ENCODE measurements at regions not wholly inside any gene's neighbourhood (a gene's known extent, or its start where the extent isn't known, plus 50 kb on each side); places are given as distances from the start of the nearest gene placed in this dataset.

DNA sequence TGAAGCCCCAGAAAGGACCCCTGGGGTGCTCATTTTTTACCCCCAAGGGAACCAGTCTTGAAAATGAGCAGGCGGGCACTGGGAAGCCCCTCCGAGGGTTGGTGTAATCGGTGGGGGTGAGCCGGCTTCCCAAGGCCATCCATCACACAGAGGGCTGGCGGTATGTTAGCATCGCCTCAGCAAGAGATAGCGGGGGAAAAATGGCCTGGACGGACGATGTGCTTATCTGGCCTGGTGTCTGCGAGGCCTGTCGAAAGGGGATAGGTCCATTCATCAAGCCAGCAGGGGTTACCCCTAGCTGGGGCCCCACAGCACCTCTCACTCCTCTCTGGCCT, 188.9 kb downstream of the IRF8 start:
- H3K27ac ChIP-seq (ENCODE audit: low read depth, low read length), result no peak overlapping the region

DNA sequence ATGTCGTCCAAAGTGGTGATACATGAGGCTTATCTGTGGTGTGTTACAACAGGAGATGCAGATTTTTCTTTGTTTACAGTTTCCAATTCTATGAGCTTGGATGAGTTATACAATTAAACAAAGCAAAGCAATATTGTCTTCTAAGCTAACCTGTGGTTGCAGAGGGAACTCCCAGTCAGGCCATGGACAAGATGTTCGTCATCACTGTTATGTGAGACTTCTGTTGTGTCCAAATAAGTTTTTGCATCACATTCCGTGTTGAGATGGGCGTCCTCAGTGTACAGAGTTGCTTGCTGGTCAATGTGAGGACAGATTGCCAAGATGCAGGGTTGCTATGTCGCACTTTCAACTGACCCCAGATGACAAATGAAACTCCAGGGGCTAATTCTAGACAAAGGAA, 189.3 kb downstream of the IRF8 start:
- Histone ChIP-seq H3K4me3 (ENCODE audit: low read length) (no peak overlapping the region), H3K27ac (ENCODE audit: low read depth, low read length) (no peak overlapping the region), H3K4me1 (ENCODE audit: insufficient read depth, low read length) (0 out of 2 replicates have a peak, but pooled peaks cover 3% of the 10 kb centered on the region), H3K9ac (ENCODE audit: low read depth, low read length) (no peak overlapping the region), H3K9me3 (ENCODE audit: insufficient read depth, low read depth, low read length) (no peaks in the 10 kb centered on the region), H3K36me3 (ENCODE audit: insufficient read depth, low read length) (no peaks in the 10 kb centered on the region), H3K27me3 (ENCODE audit: insufficient read depth, low read length) (no peaks in the 10 kb centered on the region)
- WGBS, result 92% methylated on average over 5 of the region's 5 CpGs

More for the DNA sequence above, 188.9 kb downstream of the IRF8 start:
- Histone ChIP-seq H3K9ac (ENCODE audit: low read depth, low read length) (no peak overlapping the region), H3K9me3 (ENCODE audit: insufficient read depth, low read depth, low read length) (no peaks in the 10 kb centered on the region), H3K36me3 (ENCODE audit: insufficient read depth, low read length) (no peaks in the 10 kb centered on the region), H3K27me3 (ENCODE audit: insufficient read depth, low read length) (no peaks in the 10 kb centered on the region), H3K4me3 (ENCODE audit: low read length) (no peak overlapping the region), H3K4me1 (ENCODE audit: insufficient read depth, low read length) (0 out of 2 replicates have a peak, but pooled peaks cover 3% of the 10 kb centered on the region)
- WGBS, result 90% methylated on average over 11 of the region's 11 CpGs

DNA sequence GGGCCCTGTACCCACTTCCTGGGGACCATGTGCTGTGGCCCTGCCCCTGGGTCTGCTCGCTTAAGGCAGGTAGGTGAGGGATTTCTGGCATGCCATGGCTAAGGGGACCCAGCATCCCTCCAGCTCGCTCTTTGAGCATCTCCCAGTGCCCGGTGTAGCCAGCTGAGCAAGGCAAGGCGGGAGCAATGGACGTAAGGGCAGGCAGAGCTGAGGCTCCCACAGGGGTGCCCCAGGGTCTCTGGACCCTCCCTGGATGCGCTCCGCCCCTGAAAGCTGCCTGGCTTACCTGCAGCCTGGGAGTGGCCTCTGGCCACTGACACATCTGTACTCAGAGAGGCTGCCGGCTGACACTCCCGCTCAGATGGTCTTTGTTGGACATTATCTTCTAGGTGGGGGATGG, 189.9 kb downstream of the IRF8 start:
- Histone ChIP-seq H3K9ac (ENCODE audit: low read depth, low read length) (no peak overlapping the region), H3K9me3 (ENCODE audit: insufficient read depth, low read depth, low read length) (no peaks in the 10 kb centered on the region), H3K36me3 (ENCODE audit: insufficient read depth, low read length) (no peaks in the 10 kb centered on the region), H3K27ac (ENCODE audit: low read depth, low read length) (no peak overlapping the region), H3K27me3 (ENCODE audit: insufficient read depth, low read length) (no peaks in the 10 kb centered on the region), H3K4me3 (ENCODE audit: low read length) (no peak overlapping the region), H3K4me1 (ENCODE audit: insufficient read depth, low read length) (0 out of 2 replicates have a peak, but pooled peaks cover 3% of the 10 kb centered on the region)
- WGBS, result 89% methylated on average over 9 of the region's 9 CpGs

DNA sequence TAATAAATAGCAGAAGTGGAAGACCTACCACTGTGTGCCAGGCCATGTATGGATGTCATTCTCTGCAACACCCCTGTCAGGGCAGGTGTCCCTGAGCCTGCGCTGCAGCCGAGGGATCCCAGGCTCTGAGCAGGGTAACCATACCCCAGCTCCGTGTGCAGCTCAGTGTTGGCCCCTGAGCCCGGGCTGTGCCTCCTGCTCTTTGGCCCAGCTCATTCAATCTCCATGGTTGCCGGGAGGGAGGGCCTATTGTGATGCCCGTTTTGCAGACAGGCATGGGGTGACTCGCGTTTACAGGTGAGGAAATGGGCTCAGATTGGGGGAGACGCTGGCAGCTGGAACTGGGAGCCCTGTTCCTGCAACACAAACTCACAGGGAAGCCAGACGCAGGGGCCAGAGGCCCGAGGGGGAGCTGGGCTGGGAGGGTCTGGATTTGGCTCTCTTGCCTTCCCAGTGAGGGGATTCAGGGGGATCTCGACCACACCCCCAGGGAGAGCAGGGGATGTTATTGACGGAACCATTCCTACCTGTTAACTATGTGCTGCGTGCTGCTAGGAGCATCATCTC, 190.5 kb downstream of the IRF8 start:
- 88% methylated on average over 14 of the region's 14 CpGs for WGBS
- Histone ChIP-seq H3K36me3 (ENCODE audit: insufficient read depth, low read length) (no peaks in the 10 kb centered on the region), H3K27me3 (ENCODE audit: insufficient read depth, low read length) (no peaks in the 10 kb centered on the region), H3K4me3 (ENCODE audit: low read length) (no peak overlapping the region), H3K9ac (ENCODE audit: low read depth, low read length) (no peak overlapping the region), H3K27ac (ENCODE audit: low read depth, low read length) (no peak overlapping the region), H3K4me1 (ENCODE audit: insufficient read depth, low read length) (0 out of 2 replicates have a peak, but pooled peaks cover 3% of the 10 kb centered on the region), H3K9me3 (ENCODE audit: insufficient read depth, low read depth, low read length) (no peaks in the 10 kb centered on the region)

DNA sequence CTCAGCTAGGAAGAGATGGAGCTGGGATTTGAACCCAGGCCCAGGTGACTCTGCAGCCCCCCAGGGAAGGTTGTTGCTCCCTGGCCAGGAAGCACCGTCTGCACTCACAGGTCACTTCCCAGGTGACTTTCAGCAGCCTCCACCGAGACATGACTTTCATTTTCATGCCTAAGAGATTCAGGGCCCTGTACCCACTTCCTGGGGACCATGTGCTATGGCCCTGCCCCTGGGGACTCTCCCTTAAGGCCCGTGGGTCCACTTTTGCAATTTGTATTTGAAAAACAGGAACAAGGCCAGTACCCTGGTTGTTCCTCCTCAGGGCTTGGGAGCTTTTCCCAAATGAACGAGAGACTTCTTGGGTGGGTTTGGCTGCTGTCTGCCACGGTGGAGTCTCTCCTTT, 191.0 kb downstream of the IRF8 start:
- Histone ChIP-seq H3K9me3 (ENCODE audit: insufficient read depth, low read depth, low read length) (no peaks in the 10 kb centered on the region), H3K27ac (ENCODE audit: low read depth, low read length) (no peak overlapping the region), H3K4me1 (ENCODE audit: insufficient read depth, low read length) (0 out of 2 replicates have a peak, but pooled peaks cover 3% of the 10 kb centered on the region), H3K9ac (ENCODE audit: low read depth, low read length) (no peak overlapping the region), H3K4me3 (ENCODE audit: low read length) (no peak overlapping the region), H3K27me3 (ENCODE audit: insufficient read depth, low read length) (no peaks in the 10 kb centered on the region), H3K36me3 (ENCODE audit: insufficient read depth, low read length) (no peaks in the 10 kb centered on the region)
- WGBS, result 91% methylated on average over 5 of the region's 5 CpGs

DNA sequence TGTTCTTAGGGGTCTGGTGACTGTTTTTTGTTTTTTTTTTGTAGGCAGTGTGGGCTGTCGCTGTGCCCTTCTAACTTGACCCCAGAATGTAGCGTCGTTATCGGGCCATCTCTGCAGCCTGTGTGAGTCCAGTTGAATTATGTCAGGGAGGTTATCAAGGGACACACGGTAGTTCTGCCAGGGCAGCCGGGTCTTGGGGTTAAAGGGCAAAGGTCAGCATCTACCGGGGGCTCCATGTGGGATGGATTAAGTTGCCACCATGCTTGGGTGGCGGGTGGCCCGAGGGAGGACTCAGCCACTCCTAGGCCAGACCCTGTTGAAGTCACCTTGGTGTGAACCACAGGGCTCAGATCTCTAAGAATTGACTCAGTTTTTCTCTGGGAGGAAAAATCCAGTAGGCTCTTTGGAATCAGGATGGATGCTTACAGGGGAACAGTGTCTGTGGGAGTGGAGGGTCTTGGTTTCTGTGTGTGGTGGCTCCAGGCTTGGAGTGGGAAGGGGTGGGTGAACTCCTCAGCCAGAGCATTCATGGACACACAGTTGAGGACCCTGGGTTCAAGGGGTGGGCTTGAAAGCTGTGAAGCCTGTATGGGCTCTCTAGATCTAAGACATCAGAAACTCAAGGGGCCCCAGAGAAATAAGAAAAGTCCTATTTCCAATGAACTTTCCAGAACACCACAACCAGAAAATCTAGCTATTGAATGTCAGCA, 191.7 kb downstream of the IRF8 start:
- Histone ChIP-seq H3K36me3 (ENCODE audit: insufficient read depth, low read length) (no peaks in the 10 kb centered on the region), H3K27me3 (ENCODE audit: insufficient read depth, low read length) (no peaks in the 10 kb centered on the region), H3K27ac (ENCODE audit: low read depth, low read length) (no peak overlapping the region), H3K9ac (ENCODE audit: low read depth, low read length) (no peak overlapping the region), H3K4me3 (ENCODE audit: low read length) (no peak overlapping the region), H3K4me1 (ENCODE audit: insufficient read depth, low read length) (0 out of 2 replicates have a peak, but pooled peaks cover 3% of the 10 kb centered on the region), H3K9me3 (ENCODE audit: insufficient read depth, low read depth, low read length) (no peaks in the 10 kb centered on the region)
- WGBS, result 92% methylated on average over 9 of the region's 9 CpGs

DNA sequence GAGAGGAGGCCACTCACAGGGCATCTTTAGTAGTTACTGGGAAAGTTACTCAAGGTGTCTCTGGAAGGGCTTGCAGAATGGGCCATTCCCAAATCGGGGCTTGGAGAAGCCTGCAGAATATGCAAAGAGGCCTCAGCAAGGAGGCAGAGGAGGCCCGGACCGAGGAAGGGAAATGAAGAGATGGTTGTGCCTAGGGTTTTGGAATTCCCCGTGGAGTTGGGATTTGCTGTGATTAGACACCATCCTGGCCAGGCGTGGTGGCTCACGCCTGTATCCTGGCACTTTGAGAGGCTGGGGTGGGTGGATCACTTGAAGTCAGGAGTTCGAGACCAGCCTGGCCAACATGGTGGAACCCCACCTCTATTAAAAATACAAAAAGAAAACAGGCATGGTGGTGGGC, 193.0 kb downstream of the IRF8 start:
- H3K36me3 ChIP-seq (ENCODE audit: insufficient read depth, low read length), result no peaks in the 10 kb centered on the region
- H3K4me1 ChIP-seq (ENCODE audit: insufficient read depth, low read length), result 0 out of 2 replicates have a peak, but pooled peaks cover 3% of the 10 kb centered on the region
- 90% methylated on average over 6 of the region's 7 CpGs for WGBS
- no peak overlapping the region for H3K4me3 ChIP-seq (ENCODE audit: low read length)
- no peaks in the 10 kb centered on the region for H3K27me3 ChIP-seq (ENCODE audit: insufficient read depth, low read length)
- no peaks in the 10 kb centered on the region for H3K9me3 ChIP-seq (ENCODE audit: insufficient read depth, low read depth, low read length)
- H3K9ac ChIP-seq (ENCODE audit: low read depth, low read length), result no peak overlapping the region
- H3K27ac ChIP-seq (ENCODE audit: low read depth, low read length), result no peak overlapping the region

DNA sequence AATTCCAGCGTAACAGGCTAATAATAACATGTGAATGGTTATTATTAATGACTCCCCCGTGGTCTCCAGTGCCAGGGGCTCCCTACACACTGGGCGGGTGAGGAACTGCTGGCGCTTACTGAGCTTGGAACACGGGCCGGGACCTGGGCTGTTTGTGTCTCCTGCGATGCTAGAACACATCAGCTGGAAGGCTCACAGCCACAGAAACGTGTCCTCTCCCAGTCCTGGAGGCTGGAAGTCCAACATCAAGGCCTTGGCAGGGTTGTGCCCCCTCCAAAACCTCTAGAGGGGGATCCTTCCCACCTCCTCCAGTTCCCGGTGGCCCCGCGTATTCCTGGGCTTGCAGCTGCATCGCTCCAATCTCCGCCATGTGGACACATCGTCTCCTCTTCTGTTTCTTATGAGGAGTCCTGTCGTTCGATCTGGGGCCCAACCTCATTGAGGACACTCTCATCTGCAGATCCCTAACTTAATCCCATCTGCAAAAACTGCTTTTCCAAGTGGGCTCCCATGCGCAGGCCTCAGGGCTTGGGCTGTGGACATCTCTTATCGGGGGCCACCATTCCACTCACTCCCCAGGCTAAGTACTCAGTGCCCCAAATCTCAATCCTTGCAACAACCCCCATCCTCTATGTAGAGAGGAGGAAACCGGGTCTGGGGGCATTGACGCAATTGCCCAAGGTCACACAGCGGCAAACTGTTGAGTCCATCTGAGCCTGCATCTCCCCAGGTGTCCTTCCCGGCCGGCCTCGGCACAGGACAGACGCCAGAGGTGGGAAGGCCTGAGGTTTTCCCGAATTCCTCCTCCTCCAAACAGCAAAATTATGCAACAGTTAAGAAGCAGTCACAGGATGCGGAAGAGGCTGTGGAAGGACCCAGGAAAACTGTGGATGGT, 193.9 kb downstream of the IRF8 start:
- no peaks in the 10 kb centered on the region for H3K9me3 ChIP-seq (ENCODE audit: insufficient read depth, low read depth, low read length)
- WGBS, result 88% methylated on average over 27 of the region's 27 CpGs
- H3K4me3 ChIP-seq (ENCODE audit: low read length), result no peak overlapping the region
- no peaks in the 10 kb centered on the region for H3K36me3 ChIP-seq (ENCODE audit: insufficient read depth, low read length)
- H3K4me1 ChIP-seq (ENCODE audit: insufficient read depth, low read length), result 0 out of 2 replicates have a peak, but pooled peaks cover 3% of the 10 kb centered on the region
- no peak overlapping the region for H3K9ac ChIP-seq (ENCODE audit: low read depth, low read length)
- H3K27me3 ChIP-seq (ENCODE audit: insufficient read depth, low read length), result no peaks in the 10 kb centered on the region
- H3K27ac ChIP-seq (ENCODE audit: low read depth, low read length), result no peak overlapping the region

DNA sequence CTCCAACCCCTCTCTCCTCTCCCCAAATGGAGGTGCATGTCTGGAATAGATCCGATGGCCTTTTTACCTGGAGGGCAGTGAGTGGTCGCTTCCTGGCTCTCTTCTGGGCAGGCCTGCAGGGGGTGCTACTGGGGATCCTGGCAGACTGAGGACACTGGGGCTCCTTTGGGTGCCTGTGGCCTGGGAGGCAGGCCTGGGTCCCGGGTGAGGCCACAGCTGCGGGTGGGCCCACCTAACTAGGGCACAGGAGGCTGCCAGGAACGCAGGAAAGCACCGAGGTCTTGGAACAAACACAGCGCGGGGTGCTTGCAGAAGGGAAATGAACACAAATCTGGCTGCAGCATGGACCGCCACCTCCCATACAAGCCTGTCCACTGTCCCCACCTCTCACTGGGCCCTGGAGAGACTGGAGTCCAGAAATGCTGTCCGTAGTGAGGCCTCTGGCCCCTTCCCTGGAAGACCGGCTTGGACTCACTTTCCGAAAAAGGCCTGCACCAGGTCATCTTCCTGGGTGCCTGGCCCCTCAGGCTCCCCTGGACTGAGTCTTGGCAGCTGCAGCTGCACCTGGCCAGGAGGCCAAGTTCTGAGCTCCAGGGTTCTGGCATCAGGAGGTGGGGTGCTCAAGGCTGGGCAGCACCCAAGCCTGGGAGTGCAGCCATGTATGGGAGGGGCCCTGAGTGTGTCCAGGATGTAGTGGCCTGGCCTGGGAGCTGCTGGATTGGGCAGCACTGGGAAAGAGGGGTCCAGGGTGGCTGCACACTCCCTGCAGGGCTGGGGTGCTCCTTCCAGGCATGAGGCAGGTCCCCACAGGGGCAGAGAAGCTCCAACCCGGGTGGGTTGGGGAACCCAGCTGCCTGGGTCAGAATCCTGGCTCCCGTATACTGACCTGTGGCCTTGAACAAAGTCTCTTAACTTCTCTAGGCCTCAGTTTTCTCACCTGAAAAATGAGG, 195.1 kb downstream of the IRF8 start:
- H3K9me3 ChIP-seq (ENCODE audit: insufficient read depth, low read depth, low read length), result no peaks in the 10 kb centered on the region

DNA sequence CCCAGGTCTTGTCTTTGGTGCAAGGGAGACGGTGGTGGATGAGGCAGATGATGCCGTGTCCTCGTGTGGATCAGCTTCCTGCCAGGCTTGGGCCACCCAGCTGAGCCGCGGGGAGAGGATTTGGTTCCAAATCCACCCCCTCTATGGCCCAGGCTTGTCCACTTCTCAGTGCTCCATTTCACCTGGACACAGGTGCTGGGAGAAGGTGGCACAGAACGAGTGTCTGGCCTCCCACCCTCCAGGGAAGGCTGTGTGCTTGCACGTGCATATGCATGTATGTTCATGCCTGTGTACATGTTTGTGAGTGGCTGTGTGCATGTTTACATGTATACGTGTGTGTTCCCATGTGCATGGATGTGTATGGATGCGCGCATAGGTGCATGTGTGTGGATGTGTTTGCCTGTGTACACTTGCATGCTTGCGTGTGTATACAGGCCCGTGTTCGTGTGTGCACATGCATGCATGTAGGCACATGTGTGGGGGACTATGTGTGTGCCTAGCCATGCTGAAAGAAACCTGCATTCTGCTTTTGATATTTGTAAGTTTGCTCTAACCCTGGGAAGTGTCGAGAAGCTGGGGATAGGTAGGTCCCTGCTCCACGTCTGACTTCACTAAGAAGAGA, 196.3 kb downstream of the IRF8 start:
- Histone ChIP-seq H3K9me3 (ENCODE audit: insufficient read depth, low read depth, low read length) (no peaks in the 10 kb centered on the region), H3K4me3 (ENCODE audit: low read length) (no peak overlapping the region), H3K27ac (ENCODE audit: low read depth, low read length) (no peak overlapping the region), H3K4me1 (ENCODE audit: insufficient read depth, low read length) (no peaks in the 10 kb centered on the region), H3K9ac (ENCODE audit: low read depth, low read length) (no peak overlapping the region), H3K36me3 (ENCODE audit: insufficient read depth, low read length) (no peaks in the 10 kb centered on the region), H3K27me3 (ENCODE audit: insufficient read depth, low read length) (no peaks in the 10 kb centered on the region)
- 89% methylated on average over 15 of the region's 15 CpGs for WGBS

More for the DNA sequence above, 195.1 kb downstream of the IRF8 start:
- Histone ChIP-seq H3K27me3 (ENCODE audit: insufficient read depth, low read length) (no peaks in the 10 kb centered on the region), H3K27ac (ENCODE audit: low read depth, low read length) (no peak overlapping the region), H3K36me3 (ENCODE audit: insufficient read depth, low read length) (no peaks in the 10 kb centered on the region), H3K4me3 (ENCODE audit: low read length) (no peak overlapping the region), H3K4me1 (ENCODE audit: insufficient read depth, low read length) (no peaks in the 10 kb centered on the region), H3K9ac (ENCODE audit: low read depth, low read length) (no peak overlapping the region)
- WGBS, result 87% methylated on average over 14 of the region's 14 CpGs

All from HUES64 (cell line).